ENCODE measurements at regions not wholly inside any gene's neighbourhood (a gene's known extent, or its start where the extent isn't known, plus 50 kb on each side); places are given as distances from the start of the nearest gene placed in this dataset.

DNA sequence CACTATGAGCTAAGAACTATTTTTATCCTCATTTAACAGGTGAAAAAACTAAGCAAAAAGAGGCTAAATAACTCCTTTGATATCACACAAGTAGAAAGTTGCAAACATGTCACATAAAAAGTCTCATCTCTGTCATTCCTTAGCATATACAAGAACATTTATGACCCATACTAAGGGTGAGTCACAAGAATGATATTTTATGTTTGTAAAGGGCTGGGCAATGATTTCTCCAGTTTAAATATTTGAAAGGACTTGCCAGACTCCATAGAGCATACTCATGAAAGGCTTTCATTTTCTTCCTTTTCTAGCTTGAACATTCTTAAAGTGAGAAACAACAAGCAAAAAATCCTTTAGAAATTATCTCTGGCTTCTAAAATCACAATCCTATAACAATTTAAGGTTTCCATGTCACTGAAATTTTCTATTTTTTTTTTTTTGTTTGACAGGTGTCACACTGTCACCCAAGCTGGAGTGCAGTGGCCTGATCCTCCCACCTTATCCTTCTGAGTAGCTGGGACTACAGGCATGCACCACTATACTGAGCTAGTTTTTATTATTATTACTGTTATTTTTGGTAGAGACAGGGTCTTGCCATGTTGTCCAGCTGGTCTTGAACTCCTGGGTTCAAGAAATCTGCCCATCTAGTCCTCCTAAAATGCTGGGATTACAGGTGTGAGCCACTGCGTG is 338.0 kb upstream of the KHDRBS2 start:
- no peak overlapping the region for H2AFZ ChIP-seq (ENCODE audit: low read depth, low read length)
- no peaks in the 10 kb centered on the region for H4K20me1 ChIP-seq (replicated peaks; ENCODE audit: control insufficient read depth, insufficient read depth, low read length)
- no peak overlapping the region for H3K4me2 ChIP-seq (ENCODE audit: insufficient read depth, low read length)
- ChIA-PET POLR2A (no interaction called here), CTCF (ENCODE audit: low intra/inter-chr PET ratio) (no interaction called here)
- no peaks in the 10 kb centered on the region for H3K79me2 ChIP-seq (ENCODE audit: control insufficient read depth, insufficient read depth, low read length)
- TF ChIP-seq, protein P1, sequence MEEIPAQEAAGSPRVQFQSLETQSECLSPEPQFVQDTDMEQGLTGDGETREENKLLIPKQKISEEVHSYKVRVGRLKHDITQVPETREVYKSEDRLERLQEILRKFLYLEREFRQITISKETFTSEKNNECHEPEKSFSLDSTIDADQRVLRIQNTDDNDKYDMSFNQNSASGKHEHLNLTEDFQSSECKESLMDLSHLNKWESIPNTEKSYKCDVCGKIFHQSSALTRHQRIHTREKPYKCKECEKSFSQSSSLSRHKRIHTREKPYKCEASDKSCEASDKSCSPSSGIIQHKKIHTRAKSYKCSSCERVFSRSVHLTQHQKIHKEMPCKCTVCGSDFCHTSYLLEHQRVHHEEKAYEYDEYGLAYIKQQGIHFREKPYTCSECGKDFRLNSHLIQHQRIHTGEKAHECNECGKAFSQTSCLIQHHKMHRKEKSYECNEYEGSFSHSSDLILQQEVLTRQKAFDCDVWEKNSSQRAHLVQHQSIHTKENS (CRISPR knock-in tag; IDR thresholded peaks at IDR 0.05): no peak
- TF ChIP-seq FOXA1 (IDR thresholded peaks at IDR 0.05; ENCODE audit: borderline replicate concordance): no peak
- no peak for TF ChIP-seq ZBTB17 (CRISPR knock-in tag; IDR thresholded peaks at IDR 0.05)
- TF ChIP-seq BACH1 (tag; IDR thresholded peaks at IDR 0.05): no peak
- no peak for TF ChIP-seq ZKSCAN3 (CRISPR knock-in tag; IDR thresholded peaks at IDR 0.05)
- TF ChIP-seq DNMT1 (IDR thresholded peaks at IDR 0.05): no peak
- H3K4me3 ChIP-seq: no peak overlapping the region
- no peak overlapping the region for H3K27ac ChIP-seq (ENCODE audit: extremely low read depth, low read depth, low read length)
- in situ Hi-C loops (cut with MboI): no loop called here
- FAIRE-seq: no peak
- 7% methylated on average over 1 of the region's 1 CpG for WGBS (ENCODE audit: insufficient coverage, low coverage, missing lambda C conversion rate)
- no peak for DNase-seq (ENCODE audit: extremely low read depth in 1 of 4, low spot score in 3 of 4)
- no peaks in the 10 kb centered on the region for H3K36me3 ChIP-seq (ENCODE audit: control insufficient read depth, insufficient read depth, low read length)
- H3K9me3 ChIP-seq (replicated peaks; ENCODE audit: control insufficient read depth, insufficient read depth, low read depth, low read length): no peaks in the 10 kb centered on the region
- intact Hi-C loops (cut with micrococcal nuclease): no loop called here
- H3K4me1 ChIP-seq (replicated peaks in 1 of 2; ENCODE audit: control insufficient read depth in 2 of 2, insufficient read depth in 2 of 2, low read length in 2 of 2): no peaks in the 10 kb centered on the region
- BruUV-seq (replicated peaks): no TSS peak
- no peak overlapping the region for H3K9ac ChIP-seq (ENCODE audit: insufficient read depth in 1 of 2, low read depth in 2 of 2, low read length in 2 of 2)
- H3K9me1 ChIP-seq (ENCODE audit: control insufficient read depth, insufficient read depth, low read length): no peaks in the 10 kb centered on the region
- ATAC-seq: no peak
- H3K27me3 ChIP-seq (ENCODE audit: control insufficient read depth in 2 of 2, insufficient read depth in 2 of 2, low read length in 2 of 2): no peaks in the 10 kb centered on the region

Measured in K562 (cell line).